Panc1 (cell line): ENCODE measurements at regions not wholly inside any gene's neighbourhood (a gene's known extent, or its start where the extent isn't known, plus 50 kb on each side); places are given as distances from the start of the nearest gene placed in this dataset.

ENCODE experiments used
- ATAC-seq: fragments of 200-7000 bp; cut with Tn5 transposase; 2 replicates; pipeline ENCODE4 v1.9.1; 2020; ENCODE audit warnings: mild to moderate bottlenecking, moderate library complexity
- BruUV-seq: library from RNA; stranded (reverse); fragments of 400-500 nt; replicated peaks from 2 replicates; lab custom pipeline; 2021; lab: Mats Ljungman, UMichigan
- CTCF ChIA-PET: fragments of 300-600 bp; sonication (Branson Sonifier 250); formaldehyde crosslinking; loops from one replicate; lab custom pipeline; 2022; ENCODE audit warnings: antibody characterized with exemption; lab: Charles Lee
- POLR2A ChIA-PET: fragments of 300-600 bp; sonication (Branson Sonifier 250); formaldehyde crosslinking; loops from one replicate; lab custom pipeline; 2022; ENCODE audit warnings: antibody characterized with exemption; lab: Charles Lee
- DNase-seq: peaks from one replicate; pipeline ENCODE4 v3.0.0-alpha.2; 2010; ENCODE audit warnings: low read depth, low spot score
- H3K27ac ChIP-seq: 2 replicates; pipeline ENCODE4 v1.5.1; 2011; ENCODE audit warnings: mild to moderate bottlenecking, low read length, inconsistent platforms
- H3K27me3 ChIP-seq: fragments of 200-500 bp; sonication (Bioruptor generic); 2 replicates; pipeline ENCODE4 v1.6.0; 2014; ENCODE audit warnings: low read length, inconsistent platforms; ENCODE audit not compliant: control insufficient read depth, insufficient read depth
- H3K36me3 ChIP-seq: fragments of 200-500 bp; sonication (Bioruptor generic); 2 replicates; pipeline ENCODE4 v1.5.1; 2014; ENCODE audit warnings: inconsistent platforms, mild to moderate bottlenecking, low read length, moderate library complexity; ENCODE audit not compliant: control insufficient read depth, insufficient read depth
- H3K4me1 ChIP-seq: 2 replicates; pipeline ENCODE4 v1.5.1; 2011; ENCODE audit warnings: inconsistent platforms, mild to moderate bottlenecking, low read length, moderate library complexity; ENCODE audit not compliant: control insufficient read depth, insufficient read depth
- H3K4me3 ChIP-seq, 2 experiments: 2 replicates each; pipeline ENCODE4 v1.5.1; 2011 to 2012; ENCODE audit warnings: low read depth in 2 of 2, low read length in 2 of 2, mild to moderate bottlenecking in 2 of 2, inconsistent platforms in 1 of 2, moderate library complexity in 1 of 2
- H3K9me3 ChIP-seq: fragments of 200-500 bp; sonication (Bioruptor generic); 2 replicates; pipeline ENCODE4 v1.5.1; 2014; ENCODE audit warnings: low read depth, mild to moderate bottlenecking, inconsistent platforms, low read length, moderate library complexity; ENCODE audit not compliant: control insufficient read depth, insufficient read depth
- CTCF ChIP-seq: fragments of 450-650 bp; IDR thresholded peaks from 2 replicates; pipeline ENCODE4 v1.5.1; 2017; ENCODE audit warnings: mild to moderate bottlenecking
- POLR2AphosphoS5 ChIP-seq: IDR thresholded peaks from 2 replicates; pipeline ENCODE4 v1.6.1; 2012; ENCODE audit warnings: mild to moderate bottlenecking, low read depth, low read length, moderate library complexity
- REST ChIP-seq, 2 experiments: IDR thresholded peaks; 2 replicates each; pipeline ENCODE4 v1.6.1; 2011 to 2012; ENCODE audit warnings: low read depth in 2 of 2, control low read depth in 1 of 2, low read length in 1 of 2, mild to moderate bottlenecking in 1 of 2, moderate library complexity in 1 of 2; ENCODE audit not compliant: insufficient read depth in 1 of 2
- SIN3A ChIP-seq: IDR thresholded peaks from 2 replicates; pipeline ENCODE4 v1.6.1; 2012; ENCODE audit warnings: low read depth, mild to moderate bottlenecking, low read length, moderate library complexity, borderline replicate concordance; ENCODE audit not compliant: insufficient read depth
- TCF7L2 ChIP-seq: IDR thresholded peaks from 2 replicates; pipeline ENCODE4 v1.6.1; 2011; ENCODE audit warnings: mild to moderate bottlenecking, low read depth, low read length, inconsistent platforms
- in situ Hi-C: cut with HindIII; loops from 2 replicates; pipeline ENCODE4 v1.10.0; 2016; ENCODE audit warnings: low sequenced_read_pairs, low pct_unique_long_range_greater_than_20kb
- intact Hi-C: fragments of 100-400 bp; cut with micrococcal nuclease; formaldehyde crosslinking; loops from one replicate; pipeline ENCODE4 v1.10.0; 2022; ENCODE audit not compliant: unreplicated experiment

GRCh38 chrX:20506739-20507138 lies 240.0 kb upstream of the RPS6KA3 start:
- in situ Hi-C loops, result no loop called here
- no TSS peak for BruUV-seq

GRCh38 chrX:20500949-20501348 lies 234.2 kb upstream of the RPS6KA3 start:
- Histone ChIP-seq H3K27me3 (no peaks in the 10 kb centered on the region), H3K36me3 (no peaks in the 10 kb centered on the region), H3K4me3 (no peak overlapping the region), H3K4me1 (no peaks in the 10 kb centered on the region), H3K9me3 (no peaks in the 10 kb centered on the region), H3K27ac (no peak overlapping the region)
- in situ Hi-C loops (no loop called here), intact Hi-C loops (no loop called here)
- DNase-seq (no peak), ATAC-seq (no peak)
- no TSS peak for BruUV-seq
- TF ChIP-seq REST (IDR thresholded peaks at IDR 0.05; ENCODE audit: insufficient read depth in 1 of 2, low read depth in 2 of 2, low read length in 1 of 2) (no peak), POLR2AphosphoS5 (no peak), SIN3A (no peak), CTCF (no peak), TCF7L2 (no peak)
- POLR2A ChIA-PET, result no interaction called here
- CTCF ChIA-PET, result no interaction called here

More at GRCh38 chrX:20506739-20507138, 240.0 kb upstream of the RPS6KA3 start:
- Histone ChIP-seq H3K27me3 (no peaks in the 10 kb centered on the region), H3K36me3 (no peaks in the 10 kb centered on the region), H3K27ac (no peak overlapping the region), H3K9me3 (no peaks in the 10 kb centered on the region), H3K4me3 (no peak overlapping the region), H3K4me1 (no peaks in the 10 kb centered on the region)
- ATAC-seq, result no peak
- ChIA-PET CTCF (no interaction called here), POLR2A (no interaction called here)
- intact Hi-C loops, result no loop called here
- no peak for DNase-seq
- TF ChIP-seq REST (IDR thresholded peaks at IDR 0.05; ENCODE audit: insufficient read depth in 1 of 2, low read depth in 2 of 2, low read length in 1 of 2) (no peak), SIN3A (no peak), POLR2AphosphoS5 (no peak), CTCF (no peak), TCF7L2 (no peak)
